ENCODE measurements at regions not wholly inside any gene's neighbourhood (a gene's known extent, or its start where the extent isn't known, plus 50 kb on each side); places are given as distances from the start of the nearest gene placed in this dataset.

DNA sequence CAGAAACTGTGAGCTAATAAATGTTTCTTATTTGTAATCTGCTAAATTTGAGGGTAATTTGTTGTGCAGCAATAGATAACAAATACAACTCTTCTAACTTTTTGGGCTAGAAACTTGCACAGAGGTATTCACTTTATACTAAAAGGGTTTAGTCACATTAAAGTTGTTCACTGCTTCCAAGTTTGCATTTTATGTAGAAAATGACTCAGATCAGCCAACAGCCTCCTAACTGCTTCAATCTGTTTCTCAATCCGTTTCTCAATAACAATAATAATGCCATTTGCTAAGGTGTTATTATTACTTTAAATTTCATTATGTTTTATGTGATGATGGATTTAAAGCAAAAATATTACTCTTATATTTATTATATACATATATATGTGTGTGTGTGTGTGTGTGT, 213.9 kb downstream of the CENPW start:
- Histone ChIP-seq H3K9me2 (ENCODE audit: low read depth, low read length) (no peaks in the 10 kb centered on the region), H2AFZ (ENCODE audit: low read length) (no peak overlapping the region), H3K4me2 (ENCODE audit: low read length) (no peak overlapping the region), H4K20me1 (ENCODE audit: insufficient read depth, low read length) (no peaks in the 10 kb centered on the region), H3K27ac (ENCODE audit: low read depth, low read length, poor library complexity, severe bottlenecking) (no peak overlapping the region), H3K27me3 (ENCODE audit: insufficient read depth, low read length) (no peaks in the 10 kb centered on the region), H3K4me3 (ENCODE audit: low read depth, low read length, poor library complexity, severe bottlenecking) (no peak overlapping the region), H3K4me1 (ENCODE audit: insufficient read depth, low read length, severe bottlenecking) (no peaks in the 10 kb centered on the region), H3F3A (ENCODE audit: insufficient read depth, low read length) (no peaks in the 10 kb centered on the region), H3K9me3 (ENCODE audit: low read length) (no peaks in the 10 kb centered on the region), H3K79me2 (ENCODE audit: insufficient read depth, low read length) (no peaks in the 10 kb centered on the region), H3K36me3 (ENCODE audit: insufficient read depth, low read length) (no peaks in the 10 kb centered on the region), H3K9ac (ENCODE audit: low read length) (no peak overlapping the region)
- TF ChIP-seq EZH2 (IDR thresholded peaks at IDR 0.05; ENCODE audit: borderline replicate concordance, low read length) = no peak
- TF ChIP-seq, protein P1, sequence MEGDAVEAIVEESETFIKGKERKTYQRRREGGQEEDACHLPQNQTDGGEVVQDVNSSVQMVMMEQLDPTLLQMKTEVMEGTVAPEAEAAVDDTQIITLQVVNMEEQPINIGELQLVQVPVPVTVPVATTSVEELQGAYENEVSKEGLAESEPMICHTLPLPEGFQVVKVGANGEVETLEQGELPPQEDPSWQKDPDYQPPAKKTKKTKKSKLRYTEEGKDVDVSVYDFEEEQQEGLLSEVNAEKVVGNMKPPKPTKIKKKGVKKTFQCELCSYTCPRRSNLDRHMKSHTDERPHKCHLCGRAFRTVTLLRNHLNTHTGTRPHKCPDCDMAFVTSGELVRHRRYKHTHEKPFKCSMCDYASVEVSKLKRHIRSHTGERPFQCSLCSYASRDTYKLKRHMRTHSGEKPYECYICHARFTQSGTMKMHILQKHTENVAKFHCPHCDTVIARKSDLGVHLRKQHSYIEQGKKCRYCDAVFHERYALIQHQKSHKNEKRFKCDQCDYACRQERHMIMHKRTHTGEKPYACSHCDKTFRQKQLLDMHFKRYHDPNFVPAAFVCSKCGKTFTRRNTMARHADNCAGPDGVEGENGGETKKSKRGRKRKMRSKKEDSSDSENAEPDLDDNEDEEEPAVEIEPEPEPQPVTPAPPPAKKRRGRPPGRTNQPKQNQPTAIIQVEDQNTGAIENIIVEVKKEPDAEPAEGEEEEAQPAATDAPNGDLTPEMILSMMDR (IDR thresholded peaks at IDR 0.05; ENCODE audit: low read length) = no peak

DNA sequence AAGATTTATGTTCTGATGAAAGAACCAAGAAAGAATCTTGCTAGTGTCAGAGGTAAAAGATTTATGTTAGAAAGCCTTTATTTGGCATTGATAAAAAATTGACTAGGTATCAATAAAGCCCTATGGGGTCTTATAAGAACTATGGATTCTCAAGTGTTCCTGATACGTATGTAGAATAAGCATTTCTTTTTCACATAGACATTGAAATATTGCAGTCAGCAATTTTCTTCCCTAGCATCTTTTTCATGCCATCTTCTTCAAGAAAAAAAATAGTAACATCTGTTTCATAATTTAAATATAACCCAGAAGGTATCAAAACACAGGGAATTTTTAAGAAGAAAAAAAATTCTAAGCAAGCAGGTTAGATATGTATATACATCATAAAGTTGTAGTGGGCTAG, 230.6 kb downstream of the CENPW start:
- Histone ChIP-seq H3K27ac (ENCODE audit: low read depth, low read length, poor library complexity, severe bottlenecking) (no peak overlapping the region), H3F3A (ENCODE audit: insufficient read depth, low read length) (no peaks in the 10 kb centered on the region), H2AFZ (ENCODE audit: low read length) (no peak overlapping the region; the same call in 1 of the 2 replicates), H4K20me1 (ENCODE audit: insufficient read depth, low read length) (no peaks in the 10 kb centered on the region), H3K36me3 (ENCODE audit: insufficient read depth, low read length) (no peaks in the 10 kb centered on the region), H3K27me3 (ENCODE audit: insufficient read depth, low read length) (no peaks in the 10 kb centered on the region), H3K4me1 (ENCODE audit: insufficient read depth, low read length, severe bottlenecking) (no peaks in the 10 kb centered on the region), H3K9me3 (ENCODE audit: low read length) (no peaks in the 10 kb centered on the region), H3K9ac (ENCODE audit: low read length) (no peak overlapping the region), H3K4me3 (ENCODE audit: low read depth, low read length, poor library complexity, severe bottlenecking) (no peak overlapping the region), H3K4me2 (ENCODE audit: low read length) (no peak overlapping the region), H3K79me2 (ENCODE audit: insufficient read depth, low read length) (no peaks in the 10 kb centered on the region), H3K9me2 (ENCODE audit: low read depth, low read length) (no peaks in the 10 kb centered on the region)
- TF ChIP-seq, protein P1 (IDR thresholded peaks at IDR 0.05; ENCODE audit: low read length) = no peak
- no peak for TF ChIP-seq EZH2 (IDR thresholded peaks at IDR 0.05; ENCODE audit: borderline replicate concordance, low read length)

DNA sequence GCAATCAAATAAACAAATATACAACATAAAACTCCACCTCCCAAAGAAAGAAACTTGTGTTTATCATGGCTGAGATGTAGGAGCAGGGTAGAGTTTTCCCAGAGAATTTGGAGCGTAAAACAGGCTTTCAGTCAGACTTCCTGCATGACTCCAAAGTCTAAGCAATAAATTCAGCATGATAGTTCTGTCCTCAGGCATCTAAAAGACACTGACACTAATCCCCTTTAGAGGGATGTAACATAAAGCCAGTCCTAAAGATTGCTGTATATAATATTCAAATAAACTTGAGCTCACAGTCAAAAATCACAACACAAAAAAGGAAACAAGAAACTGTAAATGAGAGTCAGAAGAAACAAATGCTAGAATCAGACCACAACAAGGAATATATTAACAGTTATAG, 234.4 kb downstream of the CENPW start:
- Histone ChIP-seq H3K27me3 (ENCODE audit: insufficient read depth, low read length) (no peaks in the 10 kb centered on the region), H3K4me3 (ENCODE audit: low read depth, low read length, poor library complexity, severe bottlenecking) (no peak overlapping the region), H3K9me3 (ENCODE audit: low read length) (no peaks in the 10 kb centered on the region), H4K20me1 (ENCODE audit: insufficient read depth, low read length) (no peaks in the 10 kb centered on the region), H3K79me2 (ENCODE audit: insufficient read depth, low read length) (no peaks in the 10 kb centered on the region), H3K4me1 (ENCODE audit: insufficient read depth, low read length, severe bottlenecking) (no peaks in the 10 kb centered on the region), H3F3A (ENCODE audit: insufficient read depth, low read length) (no peaks in the 10 kb centered on the region), H3K9me2 (ENCODE audit: low read depth, low read length) (no peaks in the 10 kb centered on the region), H3K36me3 (ENCODE audit: insufficient read depth, low read length) (no peaks in the 10 kb centered on the region), H3K27ac (ENCODE audit: low read depth, low read length, poor library complexity, severe bottlenecking) (no peak overlapping the region), H3K9ac (ENCODE audit: low read length) (no peak overlapping the region), H2AFZ (ENCODE audit: low read length) (no peak overlapping the region), H3K4me2 (ENCODE audit: low read length) (no peak overlapping the region)
- TF ChIP-seq EZH2 (IDR thresholded peaks at IDR 0.05; ENCODE audit: borderline replicate concordance, low read length) = no peak
- TF ChIP-seq, protein P1 (IDR thresholded peaks at IDR 0.05; ENCODE audit: low read length) = no peak

Measured in OCI-LY1 (cell line).